ENCODE measurements at regions not wholly inside any gene's neighbourhood (a gene's known extent, or its start where the extent isn't known, plus 50 kb on each side); places are given as distances from the start of the nearest gene placed in this dataset.
"Not testable (repeated sequence)": the region's sequence is repeated elsewhere in the genome, so short reads cannot be mapped to it uniquely, and the experiment has no call there.

DNA sequence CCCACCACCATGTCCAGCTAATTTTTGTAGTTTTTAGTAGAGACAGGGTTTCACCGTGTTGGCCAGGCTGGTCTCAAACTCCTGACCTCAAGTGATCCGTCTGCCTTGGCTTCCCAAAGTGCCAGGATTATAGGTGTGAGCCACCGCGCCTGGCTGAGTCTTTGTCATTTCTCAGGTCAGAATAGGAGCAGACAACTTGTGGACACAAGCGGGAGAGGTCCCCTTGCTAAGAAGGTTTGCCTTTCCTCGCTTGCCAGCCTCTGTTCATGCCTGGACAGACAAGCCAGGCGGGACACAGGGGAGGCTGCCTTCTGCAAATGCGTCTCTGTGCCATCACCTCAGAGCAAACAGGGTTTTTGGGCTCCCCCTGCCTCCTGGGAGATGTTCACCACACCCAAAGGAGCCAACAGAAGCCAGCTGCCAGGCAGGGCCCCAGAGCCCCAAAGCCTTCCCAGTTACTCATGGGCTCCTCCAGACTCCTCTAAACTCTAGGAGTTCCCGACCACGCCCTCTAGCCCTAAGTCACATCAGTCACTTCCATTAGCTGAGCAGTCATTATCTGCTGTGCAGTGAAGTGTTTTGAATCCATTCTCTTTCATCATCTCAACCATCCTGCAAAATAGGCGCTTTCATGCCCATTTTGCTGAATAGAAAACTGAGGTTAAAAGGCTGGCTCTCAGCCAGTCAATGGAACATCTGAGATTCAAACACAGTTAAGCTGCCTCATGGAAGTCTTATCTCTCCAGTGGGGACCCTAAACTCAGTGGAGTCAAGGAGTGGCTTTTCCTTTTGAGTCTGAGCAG lies 245.0 kb downstream of the UACA start:
- Mint-ChIP-seq H3K27me3 (peaks cover 5% of the 10 kb centered on the region), H3K4me1 (ENCODE audit: low read depth) (peaks cover 3% of the 10 kb centered on the region), H3K27ac (no peak overlapping the region), H3K4me3 (no peak overlapping the region), H3K9me3 (no peaks in the 10 kb centered on the region), H3K36me3 (no peaks in the 10 kb centered on the region)
- POLR2A ChIA-PET = no interaction called here
- intact Hi-C loops (cut with micrococcal nuclease) = no loop called here
- CTCF ChIA-PET = no interaction called here
- no peak for DNase-seq

DNA sequence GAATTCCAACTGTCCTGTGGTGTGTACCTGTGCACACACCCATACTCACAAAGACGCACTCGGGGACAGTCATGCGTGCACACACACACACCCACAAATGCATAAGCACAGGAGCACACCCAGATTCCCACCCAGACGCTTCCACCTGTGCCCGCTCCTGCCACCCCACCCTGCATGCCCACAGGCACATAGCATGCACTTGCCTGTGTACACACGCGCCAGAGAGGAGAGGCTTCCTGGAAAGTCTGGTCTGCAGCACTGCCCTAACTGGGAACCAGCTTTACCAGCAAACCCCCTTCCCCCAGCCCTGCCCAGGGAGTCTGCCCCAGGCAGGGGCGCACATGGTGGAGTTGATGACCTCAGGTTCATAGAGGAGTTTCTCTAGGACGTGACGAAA lies 246.2 kb downstream of the UACA start:
- peaks cover 5% of the 10 kb centered on the region for H3K27me3 Mint-ChIP-seq
- intact Hi-C loops (cut with micrococcal nuclease) = no loop called here
- H3K27ac Mint-ChIP-seq = no peak overlapping the region
- no peaks in the 10 kb centered on the region for H3K36me3 Mint-ChIP-seq
- H3K9me3 Mint-ChIP-seq = peaks cover 2% of the 10 kb centered on the region
- H3K4me3 Mint-ChIP-seq = no peak overlapping the region
- H3K4me1 Mint-ChIP-seq (ENCODE audit: low read depth) = peaks cover 3% of the 10 kb centered on the region
- ChIA-PET POLR2A (no interaction called here), CTCF (interaction anchor here (1.2 kb wide), 1 partner anchor 50 kb away, joined by 4 read pairs; no protein-coding TSS in a partner anchor)
- no peak for DNase-seq

DNA sequence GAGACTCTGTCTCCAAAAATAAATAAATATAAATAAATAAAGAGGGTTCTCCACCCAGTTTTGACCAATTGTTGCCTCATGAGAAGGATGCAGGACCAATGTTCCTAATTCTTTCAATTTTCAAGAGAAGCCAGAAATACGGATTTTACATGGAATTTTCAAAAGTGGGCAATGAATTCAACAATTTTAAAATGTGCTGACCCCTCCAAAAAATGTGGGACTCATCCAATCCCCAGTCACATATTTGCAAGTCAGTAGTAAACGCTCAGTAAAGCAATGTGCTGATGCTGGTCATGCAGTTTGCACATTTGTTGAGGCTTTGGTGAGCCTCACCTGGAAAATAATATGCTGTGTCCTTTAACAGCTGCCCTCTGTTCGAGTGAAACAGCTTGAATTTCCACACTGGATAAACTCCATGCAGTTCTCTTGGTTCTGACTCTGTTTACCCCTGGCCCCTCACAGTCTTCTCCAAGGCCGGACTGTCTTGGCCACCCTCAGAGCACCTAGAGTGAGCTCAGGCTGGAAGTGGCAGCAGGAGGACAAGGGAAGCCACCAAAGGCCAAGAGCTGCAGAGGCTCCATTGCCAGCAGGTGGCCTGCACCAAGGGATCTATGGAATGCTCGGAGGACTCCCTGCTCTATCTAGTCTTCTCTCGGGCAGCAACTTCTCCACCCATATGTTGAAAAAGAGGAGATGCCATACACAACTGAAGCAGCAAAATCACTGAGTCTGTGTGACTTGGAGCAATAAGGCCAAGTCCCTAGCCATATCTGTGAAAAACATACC lies 246.8 kb downstream of the UACA start:
- Mint-ChIP-seq H3K36me3 (peaks cover 3% of the 10 kb centered on the region), H3K27ac (no peak overlapping the region), H3K9me3 (peaks cover 8% of the 10 kb centered on the region), H3K27me3 (peaks cover 5% of the 10 kb centered on the region), H3K4me3 (no peak overlapping the region), H3K4me1 (ENCODE audit: low read depth) (peaks cover 3% of the 10 kb centered on the region)
- ChIA-PET POLR2A (interaction anchor here (1.2 kb wide), 1 partner anchor 11 kb away, joined by 3 read pairs; no protein-coding TSS in a partner anchor), CTCF (interaction anchor here (1.2 kb wide), 1 partner anchor 49 kb away, joined by 4 read pairs; no protein-coding TSS in a partner anchor)
- no peak for DNase-seq
- intact Hi-C loops (cut with micrococcal nuclease) = no loop called here

DNA sequence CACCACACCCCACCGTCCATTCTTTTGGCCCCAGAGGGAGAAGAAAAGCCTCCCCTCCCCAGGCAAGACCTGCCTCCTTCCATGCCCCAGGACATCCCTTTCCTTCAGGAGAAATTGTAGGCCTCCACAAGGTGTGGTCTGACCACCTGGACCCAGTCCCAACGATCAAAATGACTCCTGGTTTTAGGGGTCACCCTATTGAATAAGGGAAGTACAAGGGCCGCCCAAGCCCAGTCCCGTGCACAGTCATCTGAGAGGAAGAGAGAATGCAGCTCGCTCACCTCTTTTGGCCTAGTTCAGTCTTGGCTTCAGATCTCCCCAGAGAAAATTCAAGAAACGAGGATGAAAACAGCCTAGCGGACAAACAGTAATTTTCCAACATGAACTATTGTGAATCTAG lies 249.1 kb downstream of the UACA start:
- peaks cover 17% of the 10 kb centered on the region for H3K36me3 Mint-ChIP-seq
- intact Hi-C loops (cut with micrococcal nuclease) = no loop called here
- peaks cover 7% of the 10 kb centered on the region for H3K4me1 Mint-ChIP-seq (ENCODE audit: low read depth)
- H3K27ac Mint-ChIP-seq = no peak overlapping the region
- POLR2A ChIA-PET = no interaction called here
- CTCF ChIA-PET = interaction anchor here (0.7 to 6.0 kb wide), 6 partner anchors 10 to 60 kb away, joined by 3 to 40 read pairs (median 6); no protein-coding TSS in a partner anchor
- no peak for DNase-seq
- H3K9me3 Mint-ChIP-seq = peaks cover 28% of the 10 kb centered on the region
- peaks cover 5% of the 10 kb centered on the region for H3K27me3 Mint-ChIP-seq
- no peak overlapping the region for H3K4me3 Mint-ChIP-seq

DNA sequence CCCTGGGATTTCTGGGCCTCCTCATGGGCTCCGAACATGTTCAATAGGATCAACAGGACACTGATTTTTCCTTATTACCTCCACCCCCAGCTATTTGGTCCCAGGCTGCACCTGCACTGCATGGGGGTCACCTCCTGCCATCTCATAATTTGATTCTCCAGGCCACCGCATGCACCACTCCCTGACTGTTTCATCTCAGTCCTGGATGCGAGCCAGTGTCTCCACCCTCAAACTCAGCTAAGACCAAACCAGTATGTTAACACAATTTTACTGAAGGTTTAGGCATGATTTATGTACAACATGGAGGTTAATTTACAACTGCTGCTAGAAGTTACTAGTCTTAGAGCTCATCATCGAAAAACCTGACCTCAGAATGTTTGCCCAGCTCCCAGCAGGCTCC lies 249.5 kb downstream of the UACA start:
- no peak for DNase-seq
- Mint-ChIP-seq H3K4me1 (ENCODE audit: low read depth) (peaks cover 12% of the 10 kb centered on the region), H3K27ac (no peak overlapping the region), H3K4me3 (no peak overlapping the region), H3K27me3 (peaks cover 5% of the 10 kb centered on the region), H3K36me3 (peaks cover 17% of the 10 kb centered on the region), H3K9me3 (peaks cover 28% of the 10 kb centered on the region)
- CTCF ChIA-PET = interaction anchor here (0.7 to 6.0 kb wide), 8 partner anchors 10 to 60 kb away, joined by 3 to 40 read pairs (median 6); no protein-coding TSS in a partner anchor
- intact Hi-C loops (cut with micrococcal nuclease) = no loop called here
- POLR2A ChIA-PET = no interaction called here

DNA sequence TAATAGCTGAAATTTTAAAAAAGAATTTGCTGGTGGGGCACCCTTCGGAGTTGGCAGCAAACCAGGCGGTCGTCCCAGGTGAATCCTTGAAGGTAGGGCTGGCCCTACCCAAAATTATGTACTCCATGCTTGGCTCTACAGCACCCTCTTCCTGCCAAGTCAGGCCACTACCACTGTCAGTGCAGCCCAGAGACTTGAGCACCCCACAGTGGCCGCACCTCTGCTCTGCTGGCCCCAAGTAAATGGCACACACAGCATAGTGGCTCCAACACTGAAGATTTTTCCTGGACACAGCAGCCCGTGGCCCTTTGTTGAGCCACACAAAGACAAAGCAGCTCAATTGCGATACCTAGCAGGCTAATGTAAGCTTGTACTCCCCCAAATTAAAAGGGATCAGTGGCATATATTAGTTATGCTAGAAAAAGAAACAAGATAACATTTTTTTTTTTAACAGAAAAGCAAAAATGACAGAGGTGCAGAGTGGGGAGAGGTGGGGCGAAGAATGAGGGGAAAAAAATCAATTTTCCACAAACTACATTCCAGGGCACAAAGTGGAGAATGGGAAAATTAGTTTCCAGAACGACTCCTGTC lies 250.5 kb downstream of the UACA start:
- POLR2A ChIA-PET = no interaction called here
- H3K4me3 Mint-ChIP-seq = no peak overlapping the region
- peaks cover 17% of the 10 kb centered on the region for H3K36me3 Mint-ChIP-seq
- CTCF ChIA-PET = interaction anchor here (0.6 to 6.0 kb wide), 14 partner anchors 9 to 769 kb away, joined by 3 to 40 read pairs (median 4); no protein-coding TSS in a partner anchor
- H3K27me3 Mint-ChIP-seq = peaks cover 5% of the 10 kb centered on the region
- intact Hi-C loops (cut with micrococcal nuclease) = no loop called here
- DNase-seq = peak; percentile 86
- peaks cover 28% of the 10 kb centered on the region for H3K9me3 Mint-ChIP-seq
- peaks cover 21% of the 10 kb centered on the region for H3K4me1 Mint-ChIP-seq (ENCODE audit: low read depth)
- no peak overlapping the region for H3K27ac Mint-ChIP-seq

DNA sequence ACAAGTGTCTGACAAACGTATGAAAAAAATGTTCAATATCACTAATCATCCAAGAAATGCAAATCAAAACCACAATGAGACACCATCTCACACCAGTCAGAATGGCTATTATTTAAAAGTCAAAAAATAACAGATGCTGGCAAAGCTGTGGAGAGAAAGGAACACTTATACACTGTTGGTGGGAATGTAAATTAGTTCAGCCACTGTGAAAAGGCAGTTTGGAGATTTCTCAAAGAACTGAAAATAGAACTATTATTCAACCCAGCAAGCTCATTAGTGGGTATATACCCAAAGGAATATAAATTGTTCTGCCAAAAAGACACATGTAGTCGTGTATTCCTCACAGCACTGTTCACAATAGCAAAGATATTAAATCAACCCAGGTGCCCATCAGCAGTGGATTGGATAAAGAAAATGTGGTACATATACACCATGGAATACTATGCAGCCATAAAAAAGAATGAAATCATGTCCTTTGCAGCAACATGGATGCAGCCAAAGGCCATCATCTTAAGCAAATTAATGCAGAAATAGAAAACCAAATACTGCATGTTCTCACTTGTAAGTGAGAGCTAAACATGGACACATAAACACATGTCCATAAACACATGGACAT lies 251.3 kb downstream of the UACA start:
- peaks cover 30% of the 10 kb centered on the region for H3K9me3 Mint-ChIP-seq
- peaks cover 24% of the 10 kb centered on the region for H3K4me1 Mint-ChIP-seq (ENCODE audit: low read depth)
- H3K4me3 Mint-ChIP-seq; intact Hi-C loops (cut with micrococcal nuclease); POLR2A ChIA-PET; H3K27me3 Mint-ChIP-seq; DNase-seq: not testable (repeated sequence)
- peaks cover 17% of the 10 kb centered on the region for H3K36me3 Mint-ChIP-seq
- CTCF ChIA-PET = interaction anchor here (0.7 to 6.0 kb wide), 15 partner anchors 8 to 1036 kb away, joined by 3 to 40 read pairs (median 4); no protein-coding TSS in a partner anchor
- peak overlapping the region; percentile 39 for H3K27ac Mint-ChIP-seq

DNA sequence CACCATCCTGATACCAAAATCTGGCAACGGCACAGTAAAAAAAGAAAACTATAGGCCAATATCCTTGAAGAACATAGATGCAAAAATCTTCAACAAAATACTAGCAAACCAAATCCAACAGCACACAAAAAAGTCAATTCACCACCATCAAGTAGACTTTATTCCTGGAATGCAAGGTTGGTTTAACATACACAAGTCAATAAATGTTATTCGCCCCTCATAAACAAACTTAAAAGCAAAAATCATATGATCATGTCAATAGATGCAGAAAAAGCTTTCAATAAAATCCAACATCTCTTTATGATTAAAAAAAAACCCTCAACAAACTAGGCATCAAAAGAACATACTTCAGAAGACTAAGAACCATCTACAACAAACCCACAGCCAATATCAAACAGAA lies 252.9 kb downstream of the UACA start:
- peaks cover 22% of the 10 kb centered on the region for H3K36me3 Mint-ChIP-seq
- H3K27ac Mint-ChIP-seq = peak overlapping the region; percentile 6
- peaks cover 5% of the 10 kb centered on the region for H3K27me3 Mint-ChIP-seq
- H3K4me3 Mint-ChIP-seq = no peak overlapping the region
- intact Hi-C loops (cut with micrococcal nuclease) = no loop called here
- CTCF ChIA-PET = interaction anchor here (0.8 to 6.0 kb wide), 3 partner anchors 18 to 43 kb away, joined by 3 to 40 read pairs (median 31); no protein-coding TSS in a partner anchor
- peaks cover 39% of the 10 kb centered on the region for H3K4me1 Mint-ChIP-seq (ENCODE audit: low read depth)
- H3K9me3 Mint-ChIP-seq = peaks cover 38% of the 10 kb centered on the region
- POLR2A ChIA-PET = no interaction called here
- no peak for DNase-seq

DNA sequence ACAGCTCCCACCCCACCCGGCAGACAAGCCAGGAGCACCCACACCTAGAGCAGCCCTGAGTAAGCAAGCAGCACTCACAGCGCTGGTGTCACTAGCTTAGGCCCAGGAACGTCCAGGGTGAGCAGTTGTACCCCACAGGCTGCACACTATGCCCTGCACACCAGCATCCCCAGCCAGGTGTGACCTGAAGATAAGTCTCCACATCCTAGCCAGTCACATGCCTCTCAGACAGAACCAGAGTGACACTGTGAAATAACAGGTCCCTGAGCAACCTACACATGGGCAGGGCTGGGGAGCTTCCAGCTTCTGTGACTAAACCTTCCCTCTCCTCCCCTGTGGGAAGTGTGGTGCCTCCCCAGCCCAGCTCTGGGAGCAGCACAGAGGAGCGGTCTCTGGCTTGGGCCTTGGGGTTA lies 253.6 kb downstream of the UACA start:
- ChIA-PET CTCF (interaction anchor here (0.9 to 6.0 kb wide), 4 partner anchors 18 to 76 kb away, joined by 4 to 40 read pairs (median 18); no protein-coding TSS in a partner anchor), POLR2A (no interaction called here)
- Mint-ChIP-seq H3K36me3 (peaks cover 22% of the 10 kb centered on the region), H3K27ac (no peak overlapping the region), H3K4me1 (ENCODE audit: low read depth) (peaks cover 45% of the 10 kb centered on the region), H3K9me3 (peaks cover 38% of the 10 kb centered on the region), H3K27me3 (peaks cover 2% of the 10 kb centered on the region), H3K4me3 (no peak overlapping the region)
- DNase-seq = no peak
- intact Hi-C loops (cut with micrococcal nuclease) = loop anchor here (5.0 kb wide), 1 partner anchor 412 kb away; the partner anchor contains the start of gene TLE3

DNA sequence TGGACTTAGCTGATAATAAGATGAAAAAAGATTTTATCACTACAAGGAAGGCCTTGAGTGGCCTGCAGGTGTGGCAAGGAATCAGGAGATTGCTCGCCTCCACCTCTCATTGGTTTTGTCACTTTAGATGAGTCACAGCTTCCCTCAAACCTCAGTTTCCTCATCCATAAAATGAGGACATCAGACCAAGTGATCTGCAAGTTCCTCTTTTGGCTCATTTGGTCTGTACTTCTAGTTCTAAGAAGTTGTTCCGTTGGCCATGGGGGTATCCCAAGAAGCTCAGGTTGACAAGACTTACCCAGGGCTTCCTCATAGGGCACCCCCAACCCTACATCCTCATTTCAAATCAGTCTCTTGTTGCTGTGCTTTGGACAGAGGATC lies 254.1 kb downstream of the UACA start:
- Mint-ChIP-seq H3K4me1 (ENCODE audit: low read depth) (peaks cover 49% of the 10 kb centered on the region), H3K36me3 (peaks cover 22% of the 10 kb centered on the region), H3K27me3 (peaks cover 2% of the 10 kb centered on the region), H3K9me3 (peaks cover 38% of the 10 kb centered on the region), H3K27ac (peak overlapping the region; percentile 68), H3K4me3 (no peak overlapping the region)
- ChIA-PET CTCF (interaction anchor here (0.9 to 6.0 kb wide), 4 partner anchors 17 to 77 kb away, joined by 4 to 40 read pairs (median 18); no protein-coding TSS in a partner anchor), POLR2A (interaction anchor here (1.0 kb wide), 1 partner anchor 13 kb away, joined by 4 read pairs; no protein-coding TSS in a partner anchor)
- DNase-seq = no peak
- intact Hi-C loops (cut with micrococcal nuclease) = loop anchor here (5.0 kb wide), 1 partner anchor 412 kb away; the partner anchor contains the start of gene TLE3

DNA sequence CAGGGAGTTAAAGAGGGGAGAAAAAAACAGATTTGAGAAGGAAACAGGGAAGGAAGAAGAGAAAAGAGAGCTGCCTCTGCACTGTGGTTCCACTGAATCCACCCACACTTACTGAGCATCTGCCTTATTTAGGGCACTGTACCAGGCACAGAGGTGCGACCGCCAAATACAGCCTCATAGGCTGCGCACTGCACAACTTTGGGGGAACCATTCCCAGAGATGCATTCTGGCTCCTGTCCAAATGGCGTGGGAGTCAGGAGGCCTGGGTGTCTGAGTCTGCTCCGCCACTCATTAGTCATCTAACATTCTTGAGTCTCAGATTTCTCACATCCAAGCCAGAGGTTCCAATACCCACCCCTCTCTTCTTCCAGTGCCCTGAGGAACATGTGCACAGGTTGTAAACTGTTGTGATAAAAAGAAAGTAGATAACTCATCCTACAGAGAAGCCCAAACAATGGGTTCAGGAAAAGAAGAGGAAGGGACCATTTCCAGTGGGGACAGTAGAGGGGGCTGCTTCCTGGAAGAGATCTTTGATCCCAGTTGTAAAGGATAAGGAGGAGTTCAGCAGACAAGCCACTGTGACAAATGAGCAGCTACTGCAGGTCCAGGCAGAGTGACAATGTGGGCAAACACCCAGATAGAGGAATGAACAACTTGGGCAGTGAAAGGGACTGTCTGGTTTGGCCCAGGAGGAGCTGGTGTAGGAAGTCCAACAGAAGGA lies 254.6 kb downstream of the UACA start:
- peak overlapping the region; percentile 68 for H3K27ac Mint-ChIP-seq
- peaks cover 55% of the 10 kb centered on the region for H3K4me1 Mint-ChIP-seq (ENCODE audit: low read depth)
- peak; percentile 77 for DNase-seq
- CTCF ChIA-PET = interaction anchor here (0.7 to 6.0 kb wide), 3 partner anchors 20 to 760 kb away, joined by 3 to 40 read pairs (median 31); no protein-coding TSS in a partner anchor
- no peaks in the 10 kb centered on the region for H3K27me3 Mint-ChIP-seq
- no peak overlapping the region for H3K4me3 Mint-ChIP-seq
- POLR2A ChIA-PET = interaction anchor here (1.0 to 1.3 kb wide), 2 partner anchors 13 to 15 kb away, joined by 4 read pairs; no protein-coding TSS in a partner anchor
- H3K9me3 Mint-ChIP-seq = peaks cover 38% of the 10 kb centered on the region
- intact Hi-C loops (cut with micrococcal nuclease) = loop anchor here (1.0 to 5.0 kb wide), 2 partner anchors 28 to 411 kb away; partner anchors contain the start of gene TLE3
- H3K36me3 Mint-ChIP-seq = peaks cover 22% of the 10 kb centered on the region
